ENCODE measurements at regions not wholly inside any gene's neighbourhood (a gene's known extent, or its start where the extent isn't known, plus 50 kb on each side); places are given as distances from the start of the nearest gene placed in this dataset.
"Not testable (repeated sequence)": the region's sequence is repeated elsewhere in the genome, so short reads cannot be mapped to it uniquely, and the experiment has no call there.

DNA sequence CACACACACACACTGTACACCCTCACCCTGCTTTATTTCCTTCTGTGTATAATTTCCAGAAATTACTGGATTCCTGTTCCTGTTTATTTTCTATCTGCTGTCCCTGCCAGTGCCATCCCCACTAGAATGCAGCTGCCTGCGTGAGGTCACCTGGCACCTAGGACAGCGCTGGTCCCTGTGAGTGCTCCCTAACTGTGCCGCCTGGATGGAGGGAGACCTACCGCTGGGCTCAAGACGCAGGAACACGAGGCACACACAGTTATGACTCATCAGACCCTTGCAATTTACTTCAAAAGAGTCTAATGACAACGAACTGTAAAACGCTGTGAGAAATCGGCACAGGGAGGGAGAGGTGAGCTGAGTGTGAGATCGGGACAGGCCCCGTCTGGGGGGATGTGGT lies 102.1 kb upstream of the RUFY1 start:
- not testable (repeated sequence) for H3K9me3 Mint-ChIP-seq, H3K36me3 Mint-ChIP-seq, H3K27ac Mint-ChIP-seq, H3K4me3 Mint-ChIP-seq, H3K4me1 Mint-ChIP-seq, H3K27me3 Mint-ChIP-seq

DNA sequence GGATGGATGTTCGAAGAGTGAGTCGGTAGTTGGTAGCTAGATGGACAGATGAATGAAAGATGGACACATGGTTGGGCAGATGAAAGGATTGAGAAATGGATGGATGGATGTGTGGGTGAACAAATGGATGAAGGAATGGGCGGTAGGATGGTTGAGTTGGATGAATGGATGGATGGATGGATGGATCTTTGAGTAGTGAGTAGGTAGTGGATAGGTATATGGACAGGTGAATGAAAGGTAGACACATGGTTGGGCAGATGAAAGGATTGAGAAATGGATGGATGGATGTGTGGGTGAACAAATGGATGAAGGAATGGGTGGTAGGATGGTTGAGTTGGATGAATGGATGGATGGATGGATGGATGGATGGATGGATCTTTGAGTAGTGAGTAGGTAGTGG lies 97.0 kb upstream of the ADAMTS2 start:
- not testable (repeated sequence) for H3K27ac Mint-ChIP-seq, H3K9me3 Mint-ChIP-seq

DNA sequence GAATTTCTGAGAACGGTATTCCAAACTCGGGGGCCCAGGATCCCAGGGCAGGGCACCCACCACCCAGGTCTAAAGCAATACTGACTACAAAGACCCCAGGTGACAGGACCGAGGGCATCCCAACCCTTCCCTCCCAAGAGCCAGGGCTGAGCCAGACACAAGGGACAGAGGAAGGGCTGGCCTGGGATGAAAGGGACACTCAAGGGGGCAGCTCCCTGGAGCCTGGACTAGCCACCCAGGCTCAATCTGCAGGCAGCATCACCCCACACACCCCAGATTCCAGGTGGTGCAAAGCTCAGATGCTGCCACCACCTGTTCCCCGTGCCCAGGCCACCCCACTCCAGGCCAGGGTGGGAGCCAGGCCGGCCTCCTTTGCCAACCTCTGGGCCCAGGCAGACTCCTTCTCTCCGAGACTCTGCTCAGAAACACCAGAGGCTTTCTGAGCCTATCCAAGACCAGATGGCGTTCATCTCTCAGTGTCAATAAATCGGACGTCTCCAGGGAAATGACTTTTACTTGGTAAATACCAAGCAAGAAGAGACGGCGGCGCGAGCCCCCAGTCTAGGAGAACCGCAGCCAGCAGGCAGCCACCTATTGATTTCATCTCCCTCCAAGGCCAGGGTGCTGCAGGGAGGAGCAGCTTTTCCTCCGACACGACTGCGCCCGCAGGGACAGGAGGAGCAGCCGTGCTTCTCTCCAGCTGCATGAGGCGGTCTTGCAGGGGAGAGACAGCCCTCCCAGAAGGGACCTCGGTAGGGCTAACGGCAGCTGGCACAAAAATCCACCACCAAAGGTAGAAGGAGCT lies 94.1 kb upstream of the ADAMTS2 start:
- no peaks in the 10 kb centered on the region for H3K36me3 Mint-ChIP-seq
- H3K9me3 Mint-ChIP-seq: peaks cover 0 to 9% (median 4%) of the 10 kb centered on the region in 3 donors
- H3K4me1 Mint-ChIP-seq: no peaks in the 10 kb centered on the region
- H3K27me3 Mint-ChIP-seq: peaks cover 2% of the 10 kb centered on the region
- H3K4me3 Mint-ChIP-seq: no peak overlapping the region
- no peak overlapping the region for H3K27ac Mint-ChIP-seq

More for the DNA sequence above, 97.0 kb upstream of the ADAMTS2 start:
- not testable (repeated sequence) for H3K4me1 Mint-ChIP-seq, H3K4me3 Mint-ChIP-seq, H3K36me3 Mint-ChIP-seq, H3K27me3 Mint-ChIP-seq

DNA sequence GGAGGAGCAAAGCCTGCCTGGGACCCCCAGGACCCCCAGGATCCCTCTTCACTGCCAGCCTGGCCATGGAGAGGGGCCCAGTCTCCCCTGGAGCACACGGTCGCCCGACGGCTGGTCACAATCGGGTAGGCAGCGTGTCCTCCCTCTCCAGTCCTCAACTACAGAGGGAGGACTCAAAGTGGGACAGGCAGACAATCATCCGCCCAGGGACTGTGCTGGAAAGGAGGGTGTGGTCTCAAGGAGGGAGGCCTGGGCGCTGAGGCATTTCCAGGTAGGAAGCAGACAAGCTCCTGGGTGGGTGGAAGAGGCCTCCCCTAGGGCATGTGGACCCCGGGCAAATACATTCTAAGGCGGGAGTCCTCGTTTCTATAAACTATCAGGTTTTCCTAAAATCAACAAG lies 93.2 kb upstream of the ADAMTS2 start:
- Mint-ChIP-seq H3K27ac (no peak overlapping the region), H3K4me1 (no peaks in the 10 kb centered on the region), H3K36me3 (no peaks in the 10 kb centered on the region), H3K27me3 (peaks cover 2% of the 10 kb centered on the region), H3K4me3 (no peak overlapping the region), H3K9me3 (peaks cover 0 to 9% (median 4%) of the 10 kb centered on the region in 3 donors)

DNA sequence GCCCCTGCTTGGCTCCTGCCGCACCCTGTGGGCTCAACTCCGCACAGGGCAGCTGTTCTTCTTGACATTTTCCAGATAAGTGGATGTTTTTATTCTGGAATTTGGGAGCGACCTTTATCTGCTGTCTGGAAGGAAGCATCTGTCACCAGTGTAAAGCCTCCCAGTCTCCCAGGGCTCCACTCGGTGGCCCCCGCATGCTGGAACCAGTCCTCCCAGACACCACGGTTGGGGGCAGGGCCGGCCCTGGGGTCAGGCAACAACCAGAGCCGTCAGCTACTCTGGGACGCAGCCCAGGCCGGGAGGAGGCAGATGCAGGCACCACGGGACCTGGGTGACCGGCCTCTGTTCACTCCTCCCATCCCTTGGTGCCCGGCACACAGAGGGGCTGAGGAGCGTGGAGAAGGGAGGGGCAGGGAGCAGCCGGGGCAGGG lies 92.8 kb upstream of the ADAMTS2 start:
- Mint-ChIP-seq H3K4me3 (no peak overlapping the region), H3K4me1 (no peaks in the 10 kb centered on the region), H3K9me3 (peaks cover 1 to 9% (median 4%) of the 10 kb centered on the region in 3 donors), H3K27ac (no peak overlapping the region), H3K27me3 (peaks cover 2% of the 10 kb centered on the region), H3K36me3 (no peaks in the 10 kb centered on the region)

DNA sequence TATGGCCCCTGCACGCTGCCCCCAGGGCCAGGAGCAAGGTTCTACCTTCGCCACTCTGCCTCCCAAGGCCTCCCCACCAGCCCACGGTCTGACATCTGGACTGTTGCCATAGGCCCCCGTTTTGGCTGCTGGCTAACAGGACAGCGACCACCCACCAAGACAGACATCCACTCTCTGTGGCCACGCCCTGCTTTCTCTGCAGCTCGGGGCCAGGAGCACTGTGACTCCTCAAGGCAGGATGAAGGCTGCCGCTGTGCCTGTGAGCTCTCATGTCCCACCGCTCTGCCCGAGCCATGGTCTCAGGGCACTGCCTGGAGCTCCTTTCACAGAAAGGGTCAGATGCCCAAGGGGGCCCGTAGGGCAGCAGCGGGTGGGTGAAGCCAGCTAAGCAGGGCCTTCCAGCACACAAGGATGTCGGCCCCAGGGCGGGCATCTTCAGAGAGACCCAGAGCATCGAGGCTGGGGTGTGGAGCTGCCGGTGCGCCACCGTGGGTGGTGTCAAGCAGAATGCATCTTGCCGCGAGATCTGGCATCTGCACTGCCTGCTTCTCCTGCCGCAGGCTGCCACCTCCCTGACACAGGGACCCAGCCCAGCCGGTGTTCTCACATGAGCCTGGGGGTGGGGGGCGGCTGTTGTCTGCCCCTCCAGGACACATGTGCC lies 92.2 kb upstream of the ADAMTS2 start:
- Mint-ChIP-seq H3K27me3 (peaks cover 2% of the 10 kb centered on the region), H3K9me3 (peaks cover 3 to 7% (median 5%) of the 10 kb centered on the region in 3 donors), H3K27ac (no peak overlapping the region), H3K4me1 (no peaks in the 10 kb centered on the region), H3K36me3 (no peaks in the 10 kb centered on the region), H3K4me3 (no peak overlapping the region)

DNA sequence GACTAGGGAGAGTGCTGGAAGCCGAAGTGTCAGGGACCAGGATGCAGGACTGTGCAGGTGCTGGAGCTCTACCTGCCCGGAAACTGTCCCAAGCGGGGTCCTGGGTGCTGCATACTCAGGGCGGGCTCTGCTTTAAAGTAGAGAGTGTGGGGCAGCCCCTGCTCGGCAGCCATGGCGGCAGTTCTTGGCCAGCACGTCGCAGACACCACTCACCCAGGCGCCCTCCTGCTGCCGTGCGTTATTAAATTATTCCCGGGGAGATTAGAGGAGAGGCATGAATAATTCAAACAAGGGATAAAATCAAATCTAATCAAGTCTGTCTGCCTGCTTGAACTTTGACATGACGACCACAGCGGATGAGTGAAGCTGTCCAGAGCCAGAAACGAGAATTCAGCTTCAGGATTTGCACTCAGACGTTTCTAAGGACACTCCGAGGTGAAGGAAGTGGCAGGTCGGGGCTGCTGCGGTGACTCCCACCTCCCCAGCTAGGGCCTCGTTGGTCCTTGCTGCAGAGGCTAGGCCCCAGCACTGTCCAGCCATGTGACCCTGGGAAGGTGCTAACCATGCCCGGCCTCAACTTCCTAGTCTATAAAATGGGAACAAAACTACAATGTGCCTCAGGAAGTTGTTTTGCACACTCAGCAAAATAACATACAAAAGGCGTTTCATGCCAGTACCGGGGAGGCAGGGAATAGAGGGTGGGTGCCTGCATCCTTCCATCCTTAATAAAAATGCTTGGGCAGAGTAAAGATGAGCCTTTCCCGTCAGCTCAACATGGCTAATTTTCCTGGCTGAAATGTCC lies 91.3 kb upstream of the ADAMTS2 start:
- H3K27ac Mint-ChIP-seq: no peak overlapping the region

DNA sequence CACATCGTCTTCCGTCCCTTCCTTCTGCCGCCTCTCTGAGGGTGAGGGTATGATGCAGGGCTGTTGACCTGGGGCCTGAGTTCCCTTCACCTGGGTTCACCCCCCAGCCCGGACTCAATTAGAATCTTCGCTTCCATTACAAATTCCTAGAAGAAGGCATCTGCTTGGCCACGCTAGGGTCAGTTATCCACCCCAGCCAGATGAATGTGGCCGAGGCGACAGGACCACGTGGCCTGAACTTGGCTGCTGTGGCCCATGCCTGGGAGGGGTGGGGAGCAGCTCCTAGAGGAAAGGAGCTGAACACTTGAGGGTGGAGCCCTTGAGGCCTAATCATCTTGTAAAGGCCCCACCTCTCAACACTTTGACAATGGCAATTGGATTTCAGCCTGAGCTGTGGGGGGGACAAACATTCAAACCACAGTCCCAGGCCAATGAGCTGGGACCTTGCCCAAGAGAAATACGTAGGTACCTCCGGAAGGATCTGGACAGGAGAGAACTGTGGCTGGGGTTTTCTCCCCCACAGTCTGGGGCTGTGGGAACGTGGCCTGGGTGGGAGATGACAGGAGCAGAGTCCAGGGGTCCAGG lies 90.6 kb upstream of the ADAMTS2 start:
- Mint-ChIP-seq H3K4me1 (no peaks in the 10 kb centered on the region), H3K4me3 (no peak overlapping the region), H3K36me3 (no peaks in the 10 kb centered on the region), H3K27ac (no peak overlapping the region), H3K27me3 (peaks cover 2% of the 10 kb centered on the region), H3K9me3 (peaks cover 1 to 6% (median 3%) of the 10 kb centered on the region in 3 donors)

More for the DNA sequence above, 91.3 kb upstream of the ADAMTS2 start:
- H3K9me3 Mint-ChIP-seq: peaks cover 3 to 6% (median 3%) of the 10 kb centered on the region in 3 donors
- H3K27me3 Mint-ChIP-seq: peaks cover 2% of the 10 kb centered on the region
- H3K4me3 Mint-ChIP-seq: no peak overlapping the region
- no peaks in the 10 kb centered on the region for H3K36me3 Mint-ChIP-seq
- H3K4me1 Mint-ChIP-seq: no peaks in the 10 kb centered on the region

DNA sequence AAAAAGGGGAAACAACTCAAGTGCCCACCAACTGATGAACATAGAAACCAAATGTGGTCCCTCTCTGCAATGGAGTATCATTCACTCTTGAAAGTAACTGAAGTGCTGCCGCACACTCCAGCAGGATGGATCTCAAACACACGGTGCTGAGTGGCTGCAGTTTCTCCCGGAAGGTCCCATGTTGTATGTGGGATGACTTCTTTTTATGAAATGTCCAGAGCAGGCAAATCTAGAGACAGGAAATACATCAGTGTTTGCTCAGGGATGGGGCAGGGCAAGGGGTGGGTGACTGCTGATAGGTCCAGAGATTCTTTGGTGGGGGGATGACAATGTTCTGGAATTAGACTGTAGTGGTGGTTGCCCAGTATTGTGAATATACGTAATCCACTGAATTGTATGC lies 89.9 kb upstream of the ADAMTS2 start:
- peaks cover 2% of the 10 kb centered on the region for H3K27me3 Mint-ChIP-seq
- peaks cover 1 to 6% (median 3%) of the 10 kb centered on the region in 3 donors for H3K9me3 Mint-ChIP-seq
- H3K27ac Mint-ChIP-seq: no peak overlapping the region
- no peak overlapping the region for H3K4me3 Mint-ChIP-seq
- no peaks in the 10 kb centered on the region for H3K4me1 Mint-ChIP-seq
- no peaks in the 10 kb centered on the region for H3K36me3 Mint-ChIP-seq

DNA sequence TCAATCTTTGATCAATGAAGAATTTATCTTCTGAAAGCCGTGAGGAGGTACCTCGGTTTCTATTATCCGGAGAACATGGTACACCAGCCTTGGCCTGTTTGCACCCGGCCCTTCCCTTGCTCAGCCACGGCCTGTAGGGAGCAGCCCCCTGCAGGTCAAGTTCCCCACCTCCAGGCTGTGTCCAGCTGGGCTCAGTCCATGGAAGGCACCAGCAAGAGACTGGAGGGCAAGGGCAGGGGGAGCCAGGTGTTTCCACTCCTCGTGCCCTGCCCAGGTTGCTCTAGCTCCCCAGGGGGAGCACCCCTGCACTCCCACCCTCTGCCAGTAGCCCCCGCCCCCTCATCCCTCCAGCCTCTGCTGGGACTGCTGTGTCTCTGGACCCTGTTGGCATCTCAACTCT lies 87.3 kb upstream of the ADAMTS2 start:
- peaks cover 2% of the 10 kb centered on the region for H3K27me3 Mint-ChIP-seq
- H3K9me3 Mint-ChIP-seq: peaks cover 1 to 6% (median 3%) of the 10 kb centered on the region in 3 donors
- H3K36me3 Mint-ChIP-seq: no peaks in the 10 kb centered on the region
- no peaks in the 10 kb centered on the region for H3K4me1 Mint-ChIP-seq
- no peak overlapping the region for H3K4me3 Mint-ChIP-seq
- H3K27ac Mint-ChIP-seq: peak overlapping the region in 1 of 3 donors; percentile 36

DNA sequence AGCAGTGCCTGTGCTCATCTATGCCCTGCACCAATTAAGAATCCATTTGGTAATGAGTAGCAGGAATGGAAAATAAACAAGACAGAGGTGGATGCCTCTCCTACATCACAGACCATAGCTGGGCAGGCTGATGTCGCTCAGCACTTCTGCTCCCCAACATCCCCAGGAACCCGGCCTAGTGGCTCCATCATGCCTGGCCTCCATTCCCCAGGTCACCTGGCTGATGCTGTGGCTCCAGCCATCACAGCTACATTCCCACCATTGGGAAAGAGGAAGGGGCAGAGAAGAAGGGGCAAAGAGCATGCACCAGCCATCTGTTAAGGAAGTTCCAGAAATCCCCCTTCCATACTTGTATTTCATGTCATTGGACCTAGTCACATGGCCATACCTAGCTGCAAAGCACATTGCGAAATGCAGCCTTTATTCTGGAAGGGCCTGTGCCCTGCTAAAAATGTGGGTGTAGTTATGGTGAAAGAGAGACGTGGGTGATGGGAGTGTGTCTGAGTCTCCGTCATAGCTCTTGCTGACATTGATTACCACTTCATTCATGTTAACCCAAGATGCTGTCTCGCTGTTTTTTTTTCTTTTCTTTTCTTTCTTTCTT lies 86.1 kb upstream of the ADAMTS2 start:
- Mint-ChIP-seq H3K4me3 (no peak overlapping the region), H3K36me3 (no peaks in the 10 kb centered on the region), H3K4me1 (no peaks in the 10 kb centered on the region), H3K27ac (no peak overlapping the region), H3K9me3 (peaks cover 1 to 6% (median 3%) of the 10 kb centered on the region in 3 donors), H3K27me3 (peaks cover 2% of the 10 kb centered on the region)

DNA sequence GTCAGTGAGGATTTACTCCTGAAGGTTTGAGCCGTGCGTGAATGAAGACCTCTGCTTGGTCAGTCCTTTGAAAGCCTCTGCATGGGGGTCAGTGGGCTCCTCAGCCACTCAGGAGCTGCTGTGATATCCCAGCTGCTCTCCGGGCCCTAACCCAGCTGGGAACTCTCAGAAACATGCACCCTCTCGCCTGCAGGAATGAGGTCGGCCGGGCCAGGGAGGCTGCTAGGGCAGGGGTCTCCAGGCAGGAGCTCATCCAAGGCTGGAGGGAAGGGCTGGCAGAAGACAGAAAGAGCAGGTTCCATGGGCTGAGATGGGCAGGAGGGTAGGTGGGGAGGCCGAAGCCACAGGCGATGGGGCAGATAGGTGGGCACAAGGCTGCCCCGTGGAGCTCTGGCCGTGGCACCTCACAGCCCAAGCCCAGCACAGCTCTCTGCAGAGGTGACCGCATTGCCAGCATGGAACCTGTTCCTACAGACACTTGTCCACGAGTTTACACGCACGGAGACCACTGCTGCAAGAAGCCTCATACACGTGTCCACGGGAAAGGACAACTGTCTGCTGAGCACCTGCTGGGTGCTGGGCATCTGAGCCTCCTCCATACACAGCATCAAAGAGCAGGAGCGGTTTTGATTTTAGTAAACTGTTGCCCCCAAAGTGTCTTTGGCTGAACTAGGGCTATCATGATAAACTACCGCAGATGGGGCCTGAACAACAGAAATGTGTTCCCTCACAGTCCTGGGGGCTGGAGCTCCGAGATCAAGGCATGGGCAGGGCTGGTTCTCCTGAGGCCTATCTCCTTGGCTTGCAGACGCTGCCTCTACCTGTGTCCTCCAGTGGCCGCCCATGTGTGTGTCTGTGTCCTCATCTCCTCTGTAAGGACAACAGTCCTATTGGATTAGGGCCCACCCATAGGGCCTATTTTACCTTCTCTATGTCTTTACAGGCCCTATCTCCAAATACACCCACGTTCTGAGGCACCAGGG lies 85.2 kb upstream of the ADAMTS2 start:
- Mint-ChIP-seq H3K36me3 (no peaks in the 10 kb centered on the region), H3K4me1 (no peaks in the 10 kb centered on the region), H3K9me3 (peaks cover 1 to 6% (median 4%) of the 10 kb centered on the region in 3 donors), H3K27ac (no peak overlapping the region), H3K4me3 (no peak overlapping the region), H3K27me3 (no peaks in the 10 kb centered on the region)

DNA sequence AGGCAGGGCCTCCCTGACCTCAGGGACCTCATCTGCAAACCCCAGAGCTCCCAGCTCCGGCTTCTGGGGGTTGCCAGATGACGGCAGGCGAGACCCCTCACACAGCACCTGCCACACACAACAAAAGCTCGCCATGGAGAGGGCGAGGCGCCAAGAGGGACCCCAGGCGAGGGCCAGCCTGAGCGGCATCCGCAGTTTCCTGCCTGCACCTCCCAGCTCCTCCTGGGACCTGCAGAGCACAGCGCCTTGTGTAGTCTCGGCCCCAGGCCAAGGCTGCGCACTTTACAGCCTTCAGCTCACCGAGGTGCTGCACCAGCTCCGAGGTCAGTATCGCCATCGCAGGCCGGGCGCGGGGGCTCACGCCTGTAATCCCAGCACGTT lies 82.4 kb upstream of the ADAMTS2 start:
- no peaks in the 10 kb centered on the region for H3K27me3 Mint-ChIP-seq
- no peaks in the 10 kb centered on the region for H3K4me1 Mint-ChIP-seq
- peaks cover 0 to 6% (median 5%) of the 10 kb centered on the region in 3 donors for H3K9me3 Mint-ChIP-seq
- no peaks in the 10 kb centered on the region for H3K36me3 Mint-ChIP-seq
- no peak overlapping the region for H3K27ac Mint-ChIP-seq
- no peak overlapping the region for H3K4me3 Mint-ChIP-seq

Measured in IgD-negative memory B cell (primary cell).